Activated CD4-positive, CD25-positive, alpha-beta regulatory T cell treated with anti-CD3 and anti-CD28 coated beads, Interleukin-2, amount 50 U/mL, for 72 hours (primary cell): ENCODE measurements at regions not wholly inside any gene's neighbourhood (a gene's known extent, or its start where the extent isn't known, plus 50 kb on each side); places are given as distances from the start of the nearest gene placed in this dataset.
"Not testable (repeated sequence)": the region's sequence is repeated elsewhere in the genome, so short reads cannot be mapped to it uniquely, and the experiment has no call there.

Source experiments
- DNase-seq: peaks from one replicate; pipeline ENCODE4 v3.0.0; 2021

GRCh38 chrX:27136325-27136724 is 326.8 kb downstream of the PPP4R3C start:
- DNase-seq, result no peak

DNA sequence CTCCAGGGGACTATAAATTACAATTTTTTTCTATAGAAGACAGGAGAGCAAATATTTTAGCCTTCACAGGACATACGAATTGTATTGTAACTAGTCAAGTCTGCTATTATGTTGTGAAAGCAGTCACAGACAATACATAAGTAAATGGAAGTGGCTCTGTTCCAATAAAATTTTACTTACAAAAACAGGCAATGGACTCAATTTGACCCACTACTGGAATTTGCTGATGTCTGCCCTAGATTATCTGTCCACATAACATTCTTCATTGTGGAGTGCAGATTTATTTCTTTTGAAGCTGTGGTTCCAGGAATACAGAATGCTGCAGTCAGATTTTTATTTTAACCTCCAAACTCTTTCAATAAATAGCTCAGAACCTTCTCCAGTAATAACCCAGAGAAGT is 330.3 kb downstream of the PPP4R3C start:
- DNase-seq, result no peak

GRCh38 chrX:27087176-27087575 is 376.0 kb downstream of the PPP4R3C start:
- DNase-seq, result not testable (repeated sequence)

DNA sequence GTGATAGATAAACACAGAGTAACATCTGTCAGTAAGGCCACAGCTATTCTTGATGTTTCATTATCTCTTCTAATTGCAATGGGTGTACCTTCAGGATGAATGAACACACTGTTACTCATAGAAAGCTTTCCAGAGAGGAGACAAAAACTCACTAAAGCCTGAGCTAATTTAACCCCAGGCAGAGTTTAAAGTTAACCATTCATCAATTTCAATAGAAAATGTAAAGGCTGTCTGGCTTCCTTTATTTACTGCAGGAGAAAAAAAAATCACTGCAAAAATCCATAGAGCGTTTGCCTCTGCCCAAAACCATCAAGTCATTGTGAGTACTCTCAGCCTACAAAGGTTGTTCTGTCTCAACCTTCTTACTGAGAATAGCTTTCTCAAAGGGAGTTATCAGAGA is 376.9 kb downstream of the PPP4R3C start:
- DNase-seq, result no peak

DNA sequence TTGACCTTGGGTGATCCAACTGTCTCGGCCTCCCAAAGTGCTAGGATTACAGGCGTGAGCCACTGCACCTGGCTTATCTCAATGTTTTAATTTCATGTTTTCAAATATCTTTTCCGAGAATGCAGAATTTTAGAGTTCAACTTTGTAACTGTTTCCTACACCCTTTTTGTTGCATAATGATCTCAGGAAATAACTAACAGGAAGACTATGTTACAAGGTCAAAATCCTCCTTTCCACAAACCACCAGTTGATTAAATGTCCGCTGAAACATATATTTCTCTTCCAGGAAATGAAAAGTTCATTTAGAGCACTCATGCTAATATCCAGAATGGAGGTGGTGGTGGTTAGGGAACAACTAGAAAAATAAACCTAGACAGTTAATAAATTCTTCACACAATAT is 377.8 kb downstream of the PPP4R3C start:
- DNase-seq, result no peak

DNA sequence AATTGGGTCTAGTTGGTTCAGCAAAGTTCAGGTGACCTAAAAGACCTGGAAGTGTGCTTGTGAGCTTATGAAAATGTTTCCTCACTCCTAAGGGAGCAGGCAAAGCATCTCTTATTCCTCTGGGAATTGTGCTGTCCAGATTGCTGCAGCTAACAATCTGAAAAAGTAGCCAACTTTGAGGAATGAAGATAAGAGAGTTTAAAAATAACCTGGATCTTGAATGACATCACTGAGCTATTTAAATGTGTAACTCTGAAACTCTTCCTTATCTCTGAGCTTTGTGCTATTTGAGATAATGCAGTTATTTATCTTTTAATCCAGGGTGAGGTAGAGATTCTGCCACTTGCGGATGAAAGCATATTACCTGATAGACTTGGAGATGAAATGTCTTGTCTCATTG is 384.8 kb downstream of the PPP4R3C start:
- DNase-seq, result no peak

GRCh38 chrX:27057883-27058282 is 405.3 kb downstream of the PPP4R3C start:
- no peak for DNase-seq

- no peak for DNase-seq
These were observed 423.8 kb downstream of the PPP4R3C start for GRCh38 chrX:27039332-27039731.

GRCh38 chrX:27008486-27008885 is 454.7 kb downstream of the PPP4R3C start:
- no peak for DNase-seq

GRCh38 chrX:26999634-27000033 is 463.5 kb downstream of the PPP4R3C start:
- no peak for DNase-seq

DNA sequence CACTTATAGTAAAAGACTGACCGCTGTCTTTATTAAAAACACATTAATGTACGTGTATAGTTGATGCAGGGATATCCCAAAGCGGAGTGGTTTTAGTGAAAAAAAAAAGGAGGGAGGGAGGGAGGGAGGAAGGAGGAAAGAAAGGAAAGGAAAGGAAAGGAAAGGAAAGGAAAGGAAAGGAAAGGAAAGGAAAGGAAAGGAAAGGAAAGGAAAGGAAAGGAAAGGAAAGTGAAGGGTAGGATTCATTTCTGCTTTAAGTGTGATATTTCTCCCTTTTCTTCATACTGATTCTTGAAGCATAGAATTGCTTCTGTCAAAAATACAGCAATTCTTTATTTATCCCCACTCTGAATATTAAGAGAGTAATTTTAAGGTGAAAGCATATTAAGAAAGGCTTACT is 504.9 kb downstream of the PPP4R3C start:
- no peak for DNase-seq

- no peak for DNase-seq
These were observed 509.1 kb downstream of the PPP4R3C start for GRCh38 chrX:26954029-26954428.

DNA sequence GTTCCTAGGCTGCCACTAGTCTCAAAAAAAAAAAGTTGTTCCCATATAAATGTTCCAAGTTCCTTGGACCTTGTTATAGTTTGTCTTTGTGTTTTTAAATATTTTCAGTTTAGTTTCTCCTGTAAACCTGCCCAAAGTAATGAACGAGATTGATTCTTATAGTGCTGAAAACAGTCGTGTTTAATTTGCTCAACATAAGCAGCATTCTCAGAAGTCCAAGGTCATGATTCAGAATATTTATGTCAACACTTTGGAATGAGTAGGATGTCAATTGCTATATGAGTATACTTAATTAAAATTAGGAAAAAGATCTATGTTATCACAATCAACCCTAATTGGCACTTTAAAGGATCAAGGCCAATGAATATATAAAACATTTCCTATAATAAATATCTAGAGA is 510.9 kb downstream of the PPP4R3C start:
- no peak for DNase-seq

- no peak for DNase-seq
These were observed 535.7 kb downstream of the PPP4R3C start for GRCh38 chrX:26927419-26927818.

- no peak for DNase-seq
These were observed 538.1 kb downstream of the PPP4R3C start for GRCh38 chrX:26925088-26925487.

GRCh38 chrX:26922278-26922677 is 540.9 kb downstream of the PPP4R3C start:
- DNase-seq, result no peak

GRCh38 chrX:26918631-26919030 is 544.5 kb downstream of the PPP4R3C start:
- DNase-seq, result no peak

DNA sequence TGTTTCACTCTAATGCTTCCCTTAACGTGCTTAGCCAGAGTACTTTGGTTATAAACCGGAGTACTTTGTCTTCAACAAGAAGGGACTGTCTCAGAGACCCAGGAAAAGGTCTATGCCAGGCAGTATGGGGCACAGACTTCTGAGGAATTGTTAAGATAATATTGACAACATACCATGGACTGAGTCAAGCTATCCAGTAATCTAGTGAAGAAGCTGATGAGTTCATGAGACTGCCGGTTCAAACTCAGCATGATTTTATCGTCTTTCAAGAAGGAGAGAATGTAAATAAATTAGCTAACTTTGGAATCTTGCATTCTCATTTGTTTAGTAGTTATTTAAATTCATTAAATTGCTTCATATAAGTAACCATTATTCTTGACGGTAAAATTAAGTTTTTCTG is 546.1 kb downstream of the PPP4R3C start:
- no peak for DNase-seq

- DNase-seq, result no peak
These were observed 548.1 kb downstream of the PPP4R3C start for GRCh38 chrX:26915064-26915463.

DNA sequence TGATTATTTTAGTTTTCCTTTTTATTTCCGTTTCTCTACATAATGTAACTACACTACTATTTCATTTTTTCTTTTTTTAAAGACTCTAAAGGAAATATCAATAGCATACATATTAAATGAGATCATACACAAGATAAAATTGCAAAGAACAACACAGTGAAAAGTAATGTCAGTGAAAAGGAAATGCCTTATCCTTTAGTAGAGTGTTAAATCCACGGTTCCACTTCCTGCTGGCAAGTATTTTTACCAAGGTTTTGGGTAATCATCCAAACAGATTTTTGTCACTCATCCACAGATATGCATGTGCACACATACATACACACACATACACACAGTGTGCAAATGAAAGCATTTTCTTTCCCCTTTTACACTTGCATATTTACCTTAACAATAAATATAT is 548.9 kb downstream of the PPP4R3C start:
- DNase-seq, result no peak

- not testable (repeated sequence) for DNase-seq
These were observed 551.4 kb downstream of the PPP4R3C start for GRCh38 chrX:26911785-26912184.

DNA sequence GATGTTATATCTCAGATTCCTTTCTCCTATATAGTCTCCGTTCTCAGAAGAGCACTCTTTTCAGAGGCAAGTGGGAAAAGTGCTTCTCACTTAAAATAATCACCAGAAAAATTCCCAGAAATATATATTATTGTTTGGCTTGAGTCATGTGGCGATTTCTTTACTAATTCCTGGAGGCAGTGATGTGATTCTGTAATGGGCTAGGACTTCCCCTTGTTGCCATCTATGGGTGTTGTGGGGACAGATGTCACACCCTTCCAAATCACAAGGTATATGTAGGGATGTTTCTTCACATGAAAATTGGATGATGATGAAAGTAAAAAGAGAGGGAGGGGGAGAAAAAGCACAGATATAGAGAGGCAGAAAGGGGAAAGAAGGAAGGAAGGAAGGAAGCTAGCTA is 553.4 kb downstream of the PPP4R3C start:
- DNase-seq, result no peak

DNA sequence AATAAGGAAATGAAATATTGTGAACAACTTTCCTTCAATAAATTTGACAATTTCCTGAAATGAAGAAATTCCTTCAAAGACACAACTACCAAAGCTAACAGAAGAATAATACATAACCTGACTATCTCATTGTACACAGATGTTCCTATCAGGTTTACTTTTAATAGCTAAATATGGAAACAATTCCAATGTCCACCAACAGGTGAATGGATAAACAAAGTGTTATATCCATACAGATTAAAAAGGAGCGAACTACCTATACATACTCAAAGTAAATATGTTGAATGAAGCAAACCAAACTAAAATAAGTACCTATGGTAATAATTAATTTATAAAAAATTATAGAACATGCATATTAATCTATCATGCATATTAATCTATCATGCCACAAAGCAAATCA is 554.9 kb downstream of the PPP4R3C start:
- no peak for DNase-seq

- no peak for DNase-seq
These were observed 573.6 kb downstream of the PPP4R3C start for GRCh38 chrX:26889574-26889973.

- DNase-seq, result no peak
These were observed 589.4 kb downstream of the PPP4R3C start for GRCh38 chrX:26873736-26874135.

DNA sequence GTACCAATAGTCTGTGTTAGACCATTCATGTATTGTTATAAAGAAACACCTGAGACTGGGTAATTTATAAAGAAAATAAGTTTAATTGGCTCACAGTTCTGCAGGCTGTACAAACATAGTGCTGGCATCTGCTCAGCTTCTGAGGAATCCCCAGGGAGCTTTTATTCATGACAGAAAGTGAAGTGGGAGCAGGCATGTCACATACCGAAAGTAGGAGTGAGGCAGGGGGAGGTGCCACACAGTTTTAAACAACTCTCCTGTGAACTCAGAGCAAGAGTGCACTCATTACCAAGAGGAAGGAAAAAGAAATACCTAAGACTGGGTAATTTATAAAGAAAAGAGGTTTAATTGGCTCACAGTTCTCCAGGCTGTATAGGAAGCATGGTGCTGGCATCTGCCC is 591.2 kb downstream of the PPP4R3C start:
- DNase-seq, result no peak
